ENCODE measurements at regions not wholly inside any gene's neighbourhood (a gene's known extent, or its start where the extent isn't known, plus 50 kb on each side); places are given as distances from the start of the nearest gene placed in this dataset.

DNA sequence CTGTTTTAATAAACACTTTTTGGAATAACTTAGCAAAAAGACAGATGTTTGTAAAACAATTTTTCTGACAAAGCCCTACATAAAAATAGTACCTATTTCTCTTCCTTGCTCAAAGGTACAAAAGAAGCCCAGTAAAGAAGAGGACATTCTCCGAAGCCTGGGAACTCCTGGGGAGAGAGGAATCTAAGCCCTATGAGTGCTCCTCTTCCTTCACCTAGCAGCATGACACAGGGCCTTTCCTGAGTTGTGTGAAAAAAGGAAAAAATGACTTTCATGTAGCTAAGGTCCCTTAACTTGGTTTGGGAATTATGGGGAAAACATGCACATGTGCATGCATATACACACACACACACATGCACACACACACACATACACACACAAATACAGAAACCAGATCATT lies 586.9 kb downstream of the TMA16 start:
- DNase-seq (ENCODE audit: low read depth in 1 of 2, low spot score in 1 of 2) (no peak), ATAC-seq (no peak), FAIRE-seq (no peak)
- no peaks in the 10 kb centered on the region for H3K4me1 ChIP-seq
- no peak overlapping the region for H3K4me2 ChIP-seq
- ChIA-PET CTCF (no interaction called here), POLR2A (no interaction called here)
- H3K27ac ChIP-seq: no peak overlapping the region
- no peaks in the 10 kb centered on the region for H3K9me3 ChIP-seq
- TF ChIP-seq ZNF302 (CRISPR knock-in tag; IDR thresholded peaks at IDR 0.05) (no peak), HOXB13 (CRISPR knock-in tag; IDR thresholded peaks at IDR 0.05; ENCODE audit: low read depth) (no peak), CHD2 (IDR thresholded peaks at IDR 0.05; ENCODE audit: low read length, partially characterized antibody) (no peak), ZFP36 (IDR thresholded peaks at IDR 0.05; ENCODE audit: borderline replicate concordance, partially characterized antibody) (no peak), POLR2AphosphoS2 (conservative IDR thresholded peaks at IDR 0.05; ENCODE audit: low read length) (no peak)
- TF ChIP-seq, protein P1, sequence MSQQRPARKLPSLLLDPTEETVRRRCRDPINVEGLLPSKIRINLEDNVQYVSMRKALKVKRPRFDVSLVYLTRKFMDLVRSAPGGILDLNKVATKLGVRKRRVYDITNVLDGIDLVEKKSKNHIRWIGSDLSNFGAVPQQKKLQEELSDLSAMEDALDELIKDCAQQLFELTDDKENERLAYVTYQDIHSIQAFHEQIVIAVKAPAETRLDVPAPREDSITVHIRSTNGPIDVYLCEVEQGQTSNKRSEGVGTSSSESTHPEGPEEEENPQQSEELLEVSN (IDR thresholded peaks at IDR 0.05; ENCODE audit: borderline replicate concordance, low read depth): no peak
- H3K4me3 ChIP-seq: no peak overlapping the region
- 23% methylated on average over 1 of the region's 1 CpG for WGBS (ENCODE audit: missing lambda C conversion rate)

DNA sequence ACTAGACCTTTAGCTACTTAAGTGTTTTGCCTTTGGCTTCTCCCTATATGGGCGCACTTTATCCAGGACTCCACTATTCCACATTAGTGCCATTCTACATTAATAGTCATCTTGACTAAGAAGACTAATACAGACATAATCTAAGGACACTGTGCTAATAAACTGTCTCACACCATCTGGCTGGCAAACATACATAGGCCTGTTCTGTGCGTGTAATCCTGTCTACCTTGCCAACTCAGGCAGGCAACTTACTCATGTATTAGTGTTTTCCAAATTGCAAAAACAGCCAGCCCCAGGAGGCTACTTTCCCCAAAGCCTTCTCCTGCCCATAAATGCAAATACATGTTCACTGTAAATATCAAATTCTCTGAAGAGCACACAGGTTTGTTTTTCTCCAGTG lies 587.3 kb downstream of the TMA16 start:
- H3K4me3 ChIP-seq: no peak overlapping the region
- no peak for TF ChIP-seq RFX5 (IDR thresholded peaks at IDR 0.05)
- no peak for TF ChIP-seq POLR2AphosphoS2 (conservative IDR thresholded peaks at IDR 0.05; ENCODE audit: low read length)
- no peak for TF ChIP-seq KDM5A (IDR thresholded peaks at IDR 0.05)
- TF ChIP-seq CBX8 (IDR thresholded peaks at IDR 0.05): no peak
- TF ChIP-seq ZC3H11A (IDR thresholded peaks at IDR 0.05): no peak
- TF ChIP-seq FOSL2 (IDR thresholded peaks at IDR 0.05): no peak
- TF ChIP-seq FOSL2 (CRISPR knock-in tag; IDR thresholded peaks at IDR 0.05): no peak
- TF ChIP-seq, protein P2, sequence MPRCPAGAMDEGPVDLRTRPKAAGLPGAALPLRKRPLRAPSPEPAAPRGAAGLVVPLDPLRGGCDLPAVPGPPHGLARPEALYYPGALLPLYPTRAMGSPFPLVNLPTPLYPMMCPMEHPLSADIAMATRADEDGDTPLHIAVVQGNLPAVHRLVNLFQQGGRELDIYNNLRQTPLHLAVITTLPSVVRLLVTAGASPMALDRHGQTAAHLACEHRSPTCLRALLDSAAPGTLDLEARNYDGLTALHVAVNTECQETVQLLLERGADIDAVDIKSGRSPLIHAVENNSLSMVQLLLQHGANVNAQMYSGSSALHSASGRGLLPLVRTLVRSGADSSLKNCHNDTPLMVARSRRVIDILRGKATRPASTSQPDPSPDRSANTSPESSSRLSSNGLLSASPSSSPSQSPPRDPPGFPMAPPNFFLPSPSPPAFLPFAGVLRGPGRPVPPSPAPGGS (IDR thresholded peaks at IDR 0.05): no peak
- TF ChIP-seq JUNB (IDR thresholded peaks at IDR 0.05): no peak
- TF ChIP-seq CBX2 (IDR thresholded peaks at IDR 0.05; ENCODE audit: borderline replicate concordance, low read depth): no peak
- no peak for TF ChIP-seq NR3C1 (IDR thresholded peaks at IDR 0.05)
- no peak for TF ChIP-seq RAD21 (conservative IDR thresholded peaks at IDR 0.05 in 1 of 2, IDR thresholded peaks at IDR 0.05 in 1 of 2)
- no peak for TF ChIP-seq MAZ (IDR thresholded peaks at IDR 0.05; ENCODE audit: borderline replicate concordance, low read depth, low read length)
- TF ChIP-seq JUN (IDR thresholded peaks at IDR 0.05): no peak
- TF ChIP-seq NPAS2 (CRISPR knock-in tag; IDR thresholded peaks at IDR 0.05; ENCODE audit: borderline replicate concordance): no peak
- TF ChIP-seq EHMT2 (IDR thresholded peaks at IDR 0.05; ENCODE audit: low read depth): no peak
- no peak for TF ChIP-seq FOSB (CRISPR knock-in tag; IDR thresholded peaks at IDR 0.05)
- TF ChIP-seq POLR2A (IDR thresholded peaks at IDR 0.05; ENCODE audit: low read length): no peak
- TF ChIP-seq NFE2L2 (conservative IDR thresholded peaks at IDR 0.05; ENCODE audit: low read length): no peak
- TF ChIP-seq HDAC2 (IDR thresholded peaks at IDR 0.05): no peak
- TF ChIP-seq, protein P3, sequence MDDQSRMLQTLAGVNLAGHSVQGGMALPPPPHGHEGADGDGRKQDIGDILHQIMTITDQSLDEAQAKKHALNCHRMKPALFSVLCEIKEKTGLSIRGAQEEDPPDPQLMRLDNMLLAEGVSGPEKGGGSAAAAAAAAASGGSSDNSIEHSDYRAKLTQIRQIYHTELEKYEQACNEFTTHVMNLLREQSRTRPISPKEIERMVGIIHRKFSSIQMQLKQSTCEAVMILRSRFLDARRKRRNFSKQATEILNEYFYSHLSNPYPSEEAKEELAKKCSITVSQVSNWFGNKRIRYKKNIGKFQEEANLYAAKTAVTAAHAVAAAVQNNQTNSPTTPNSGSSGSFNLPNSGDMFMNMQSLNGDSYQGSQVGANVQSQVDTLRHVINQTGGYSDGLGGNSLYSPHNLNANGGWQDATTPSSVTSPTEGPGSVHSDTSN (IDR thresholded peaks at IDR 0.05): no peak
- ChIA-PET CTCF (no interaction called here), POLR2A (no interaction called here)
- no peak for DNase-seq (ENCODE audit: low read depth in 1 of 2, low spot score in 1 of 2)
- H3K27ac ChIP-seq: no peak overlapping the region
- FAIRE-seq: no peak
- no peak overlapping the region for H3K4me2 ChIP-seq
- H3K9me3 ChIP-seq: no peaks in the 10 kb centered on the region
- 32% methylated on average over 2 of the region's 2 CpGs for WGBS (ENCODE audit: missing lambda C conversion rate)
- H3K4me1 ChIP-seq: no peaks in the 10 kb centered on the region
- no peak for ATAC-seq

DNA sequence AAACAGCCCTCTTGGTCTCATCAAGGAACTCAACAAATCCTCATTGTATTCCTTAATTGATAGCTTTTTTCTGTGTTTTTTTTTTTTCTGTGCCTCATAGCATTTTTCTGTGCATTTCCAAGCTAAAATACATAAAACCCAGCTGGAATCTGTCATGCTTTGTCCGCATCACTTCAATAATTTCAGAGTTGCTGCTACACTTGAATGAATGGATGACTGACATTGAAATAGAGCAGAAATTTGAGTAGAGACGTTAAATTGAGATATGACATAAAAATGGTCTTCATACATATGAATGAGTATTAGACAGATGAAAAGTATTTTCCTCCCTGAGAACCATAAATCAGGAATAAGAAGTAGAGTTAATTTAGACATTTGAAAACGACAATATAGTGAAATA lies 593.2 kb downstream of the TMA16 start:
- ATAC-seq: no peak
- FAIRE-seq: no peak
- CTCF ChIA-PET: no interaction called here
- POLR2A ChIA-PET: no interaction called here
- Histone ChIP-seq H3K9me3 (no peaks in the 10 kb centered on the region), H3K4me3 (no peak overlapping the region), H3K4me1 (no peaks in the 10 kb centered on the region), H3K4me2 (no peak overlapping the region), H3K27ac (no peak overlapping the region)
- no peak for DNase-seq (ENCODE audit: low read depth in 1 of 2, low spot score in 1 of 2)
- WGBS (ENCODE audit: missing lambda C conversion rate): 14% methylated on average over 3 of the region's 3 CpGs
- TF ChIP-seq HDAC2 (IDR thresholded peaks at IDR 0.05) (no peak), RCOR1 (IDR thresholded peaks at IDR 0.05; ENCODE audit: low read depth, low read length) (no peak), HOXB5 (CRISPR knock-in tag; IDR thresholded peaks at IDR 0.05) (no peak), MAZ (IDR thresholded peaks at IDR 0.05; ENCODE audit: borderline replicate concordance, low read depth, low read length) (no peak), NR3C1 (IDR thresholded peaks at IDR 0.05) (no peak), CBX8 (IDR thresholded peaks at IDR 0.05) (no peak), ESRRA (IDR thresholded peaks at IDR 0.05; ENCODE audit: borderline replicate concordance, low read length) (no peak), RNF2 (IDR thresholded peaks at IDR 0.05; ENCODE audit: borderline replicate concordance, low read depth) (no peak), EP300 (IDR thresholded peaks at IDR 0.05) (no peak), ZC3H11A (IDR thresholded peaks at IDR 0.05) (no peak), ZSCAN20 (CRISPR knock-in tag; IDR thresholded peaks at IDR 0.05) (no peak)
- TF ChIP-seq, protein P4, sequence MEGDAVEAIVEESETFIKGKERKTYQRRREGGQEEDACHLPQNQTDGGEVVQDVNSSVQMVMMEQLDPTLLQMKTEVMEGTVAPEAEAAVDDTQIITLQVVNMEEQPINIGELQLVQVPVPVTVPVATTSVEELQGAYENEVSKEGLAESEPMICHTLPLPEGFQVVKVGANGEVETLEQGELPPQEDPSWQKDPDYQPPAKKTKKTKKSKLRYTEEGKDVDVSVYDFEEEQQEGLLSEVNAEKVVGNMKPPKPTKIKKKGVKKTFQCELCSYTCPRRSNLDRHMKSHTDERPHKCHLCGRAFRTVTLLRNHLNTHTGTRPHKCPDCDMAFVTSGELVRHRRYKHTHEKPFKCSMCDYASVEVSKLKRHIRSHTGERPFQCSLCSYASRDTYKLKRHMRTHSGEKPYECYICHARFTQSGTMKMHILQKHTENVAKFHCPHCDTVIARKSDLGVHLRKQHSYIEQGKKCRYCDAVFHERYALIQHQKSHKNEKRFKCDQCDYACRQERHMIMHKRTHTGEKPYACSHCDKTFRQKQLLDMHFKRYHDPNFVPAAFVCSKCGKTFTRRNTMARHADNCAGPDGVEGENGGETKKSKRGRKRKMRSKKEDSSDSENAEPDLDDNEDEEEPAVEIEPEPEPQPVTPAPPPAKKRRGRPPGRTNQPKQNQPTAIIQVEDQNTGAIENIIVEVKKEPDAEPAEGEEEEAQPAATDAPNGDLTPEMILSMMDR (IDR thresholded peaks at IDR 0.05): no peak
- TF ChIP-seq, protein P1 (IDR thresholded peaks at IDR 0.05; ENCODE audit: borderline replicate concordance, low read depth): no peak

All from A549 (cell line).